ENCODE measurements at regions not wholly inside any gene's neighbourhood (a gene's known extent, or its start where the extent isn't known, plus 50 kb on each side); places are given as distances from the start of the nearest gene placed in this dataset.
"Not testable (repeated sequence)": the region's sequence is repeated elsewhere in the genome, so short reads cannot be mapped to it uniquely, and the experiment has no call there.

- Histone ChIP-seq H3K27ac (no peak overlapping the region), H3K4me3 (no peak overlapping the region), H3K36me3 (no peaks in the 10 kb centered on the region), H3K27me3 (replicated peaks; ENCODE audit: insufficient read depth) (no peaks in the 10 kb centered on the region), H3K4me1 (ENCODE audit: control insufficient read depth in 1 of 2, low read depth in 2 of 2) (no peaks in the 10 kb centered on the region), H3K9me3 (no peaks in the 10 kb centered on the region)
- DNase-seq (ENCODE audit: low spot score) (no peak), ATAC-seq (ENCODE audit: insufficient number of reproducible peaks, low FRiP score, low read depth) (no peak)
- no peak for TF ChIP-seq CTCF (IDR thresholded peaks at IDR 0.05)
Measured at GRCh38 chr5:98364549-98364948, 408.9 kb upstream of the RGMB start.

DNA sequence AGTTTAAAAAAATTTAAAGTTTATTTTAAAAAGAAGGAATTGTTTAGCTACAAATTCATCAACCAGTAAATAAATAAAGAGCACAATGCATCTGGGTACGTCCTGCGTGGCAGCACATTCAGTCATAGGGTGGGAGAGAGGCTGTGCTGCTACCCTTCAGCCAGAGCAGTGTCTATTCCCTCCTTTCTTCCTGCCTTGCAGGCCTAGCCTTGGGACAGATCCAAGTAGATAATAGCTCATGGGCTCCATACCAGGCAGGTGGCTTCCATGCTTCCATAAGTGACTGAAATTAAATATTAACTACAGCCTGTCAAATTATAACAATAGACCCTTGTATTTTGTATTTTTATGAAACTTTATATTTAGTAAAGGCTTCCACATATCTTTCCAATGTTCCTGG lies 408.3 kb upstream of the RGMB start:
- Histone ChIP-seq H3K27ac (no peak overlapping the region), H3K27me3 (replicated peaks; ENCODE audit: insufficient read depth) (no peaks in the 10 kb centered on the region), H3K4me1 (ENCODE audit: control insufficient read depth in 1 of 2, low read depth in 2 of 2) (no peaks in the 10 kb centered on the region), H3K9me3 (no peaks in the 10 kb centered on the region), H3K4me3 (no peak overlapping the region), H3K36me3 (no peaks in the 10 kb centered on the region)
- no peak for TF ChIP-seq CTCF (IDR thresholded peaks at IDR 0.05)
- ATAC-seq (ENCODE audit: insufficient number of reproducible peaks, low FRiP score, low read depth) (no peak), DNase-seq (ENCODE audit: low spot score) (no peak)

DNA sequence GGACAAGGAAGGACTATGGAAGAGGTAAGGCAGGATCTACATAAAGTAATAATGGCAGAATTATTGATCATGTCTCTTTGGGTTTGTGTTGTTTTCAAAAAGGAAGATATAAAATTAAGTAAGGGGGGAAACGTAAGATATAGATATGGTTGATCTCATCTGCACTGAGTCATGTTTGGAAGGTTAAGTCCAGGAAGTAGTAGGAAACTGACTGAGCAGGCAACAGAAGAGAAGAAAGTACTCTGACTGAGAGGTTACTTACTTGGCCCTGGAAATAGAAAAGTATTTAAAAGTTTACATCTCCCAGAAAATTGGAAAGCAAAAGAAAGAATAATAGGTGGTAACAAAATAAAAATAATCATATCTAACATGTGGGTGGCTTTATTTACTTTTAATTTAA lies 405.3 kb upstream of the RGMB start:
- H3K36me3 ChIP-seq: no peaks in the 10 kb centered on the region
- H3K4me1 ChIP-seq (ENCODE audit: control insufficient read depth in 1 of 2, low read depth in 2 of 2): no peaks in the 10 kb centered on the region
- no peak overlapping the region for H3K27ac ChIP-seq
- no peaks in the 10 kb centered on the region for H3K27me3 ChIP-seq (replicated peaks; ENCODE audit: insufficient read depth)
- no peaks in the 10 kb centered on the region for H3K9me3 ChIP-seq
- H3K4me3 ChIP-seq: no peak overlapping the region
- no peak for ATAC-seq (ENCODE audit: insufficient number of reproducible peaks, low FRiP score, low read depth)
- no peak for DNase-seq (ENCODE audit: low spot score)
- TF ChIP-seq CTCF (IDR thresholded peaks at IDR 0.05): no peak

DNA sequence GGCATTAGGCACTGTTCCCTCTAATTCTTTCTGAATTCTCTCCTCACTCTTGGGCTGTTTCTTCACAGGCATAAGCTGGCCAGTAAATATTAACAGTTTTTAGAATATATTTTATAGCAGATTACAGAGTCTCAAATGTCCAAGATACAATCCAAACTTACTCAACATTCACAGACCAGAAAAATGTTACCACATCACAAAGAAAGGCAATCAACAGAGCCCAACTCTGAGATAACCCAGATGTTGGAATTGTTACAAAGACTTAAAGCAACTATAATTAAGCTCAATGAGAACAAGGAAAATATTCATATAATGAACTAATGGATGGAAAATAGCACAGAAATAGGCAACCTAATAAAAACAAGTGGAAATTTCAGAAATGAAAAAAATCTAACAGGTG lies 401.1 kb upstream of the RGMB start:
- ATAC-seq (ENCODE audit: insufficient number of reproducible peaks, low FRiP score, low read depth): no peak
- TF ChIP-seq CTCF (IDR thresholded peaks at IDR 0.05): no peak
- Histone ChIP-seq H3K36me3 (no peaks in the 10 kb centered on the region), H3K27me3 (replicated peaks; ENCODE audit: insufficient read depth) (no peaks in the 10 kb centered on the region), H3K27ac (no peak overlapping the region), H3K9me3 (no peaks in the 10 kb centered on the region), H3K4me1 (ENCODE audit: control insufficient read depth in 1 of 2, low read depth in 2 of 2) (no peaks in the 10 kb centered on the region), H3K4me3 (no peak overlapping the region)
- DNase-seq (ENCODE audit: low spot score): no peak

DNA sequence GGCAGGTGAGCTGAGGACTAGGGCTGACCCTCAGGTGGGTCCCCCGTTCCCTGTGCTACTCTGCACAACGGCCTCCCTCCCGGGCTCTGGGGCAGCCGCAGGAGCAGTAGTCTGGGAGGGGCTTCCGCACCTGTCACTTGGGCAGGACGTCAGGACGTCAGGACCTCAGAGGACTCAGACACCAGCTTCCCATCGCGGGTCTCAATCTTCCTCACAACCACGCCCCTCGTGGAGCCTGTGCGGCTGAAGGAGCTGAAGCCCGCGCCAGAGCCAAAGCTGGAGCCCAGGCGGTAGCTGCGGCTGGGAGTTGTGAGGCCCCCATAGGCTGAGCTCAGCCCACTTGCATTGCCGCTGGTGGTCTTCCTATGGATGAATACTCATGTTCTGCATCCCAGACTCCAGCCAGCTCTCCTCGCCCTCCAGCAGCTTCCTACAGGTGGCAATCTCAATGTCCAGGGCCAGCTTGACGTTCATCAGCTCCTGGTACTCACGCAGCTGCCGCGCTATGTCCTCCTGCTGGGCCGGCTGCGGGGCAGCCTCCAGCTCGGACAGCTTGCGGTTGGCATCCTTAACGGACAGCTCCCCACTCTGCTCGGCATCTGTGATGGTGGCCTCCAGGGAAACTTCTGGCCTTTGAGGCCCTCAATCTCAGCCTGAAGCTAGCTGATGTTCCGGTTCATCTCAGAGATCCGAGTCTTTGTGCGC lies 381.4 kb upstream of the RGMB start:
- H3K9me3 ChIP-seq: no peaks in the 10 kb centered on the region
- no peak overlapping the region for H3K4me3 ChIP-seq
- H3K36me3 ChIP-seq: no peaks in the 10 kb centered on the region
- ATAC-seq (ENCODE audit: insufficient number of reproducible peaks, low FRiP score, low read depth) (no peak), DNase-seq (ENCODE audit: low spot score) (no peak)
- H3K27me3 ChIP-seq (replicated peaks; ENCODE audit: insufficient read depth): no peaks in the 10 kb centered on the region
- no peak overlapping the region for H3K27ac ChIP-seq
- no peaks in the 10 kb centered on the region for H3K4me1 ChIP-seq (ENCODE audit: control insufficient read depth in 1 of 2, low read depth in 2 of 2)
- TF ChIP-seq CTCF (IDR thresholded peaks at IDR 0.05): no peak

GRCh38 chr5:98393205-98393604 lies 380.3 kb upstream of the RGMB start:
- H3K36me3 ChIP-seq; DNase-seq (ENCODE audit: low spot score); H3K4me3 ChIP-seq; H3K9me3 ChIP-seq; H3K27me3 ChIP-seq (replicated peaks; ENCODE audit: insufficient read depth); H3K27ac ChIP-seq; ATAC-seq (ENCODE audit: insufficient number of reproducible peaks, low FRiP score, low read depth); H3K4me1 ChIP-seq (ENCODE audit: control insufficient read depth in 1 of 2, low read depth in 2 of 2): not testable (repeated sequence)

Measured in thoracic aorta (tissue), 2 donors.